T-cell (primary cell): ENCODE measurements at regions not wholly inside any gene's neighbourhood (a gene's known extent, or its start where the extent isn't known, plus 50 kb on each side); places are given as distances from the start of the nearest gene placed in this dataset.
"Not testable (repeated sequence)": the region's sequence is repeated elsewhere in the genome, so short reads cannot be mapped to it uniquely, and the experiment has no call there.

Experiments used
- ATAC-seq, 4 experiments: fragments of 200-7000 bp in 3 of 4; fragments of 150-1000 bp in 1 of 4; cut with Tn5 transposase; replicated peaks in 1 of 4; 1 replicate in 3 of 4; 2 replicates in 1 of 4; pipeline ENCODE4 v1.10.0; 2021; ENCODE audit warnings: moderate library complexity in 3 of 4, mild to moderate bottlenecking in 2 of 4, moderate number of reproducible peaks in 1 of 4
- CTCF ChIA-PET, 2 donors: fragments of 300-600 bp; sonication (Branson Sonifier 250); formaldehyde crosslinking; loops; one replicate each; lab custom pipeline; 2022; ENCODE audit warnings: antibody characterized with exemption in 2 of 2; lab: Charles Lee
- POLR2A ChIA-PET, 2 donors: fragments of 300-600 bp; sonication (Branson Sonifier 250); formaldehyde crosslinking; loops; one replicate each; lab custom pipeline; 2022; ENCODE audit warnings: antibody characterized with exemption in 2 of 2; lab: Charles Lee
- DNase-seq, 35 experiments: peaks; one replicate each; pipeline versions ENCODE4 v3.0.0 to v3.0.0-alpha.2; 2013 to 2023
- H3K27ac ChIP-seq: one replicate; pipeline ENCODE4 v1.5.1; 2013; ENCODE audit warnings: low read length
- H3K27me3 ChIP-seq, 2 experiments: replicated peaks in 1 of 2; 1 replicate in 1 of 2; 2 replicates in 1 of 2; pipeline versions ENCODE4 v1.6.1 to v1.7.0; 2013; ENCODE audit warnings: low read length in 1 of 2, mixed read lengths in 1 of 2; ENCODE audit not compliant: control insufficient read depth in 2 of 2, insufficient read depth in 2 of 2; ENCODE audit errors: extremely low read depth in 1 of 2
- H3K36me3 ChIP-seq, 2 donors: 1 replicate in 1 of 2; 2 replicates in 1 of 2; pipeline versions ENCODE4 v1.6.1 to v1.7.0; 2013; ENCODE audit warnings: low read length in 1 of 2; ENCODE audit not compliant: control insufficient read depth in 2 of 2, insufficient read depth in 1 of 2; ENCODE audit errors: extremely low read depth in 1 of 2
- H3K4me1 ChIP-seq, 2 experiments: 1 replicate in 1 of 2; 2 replicates in 1 of 2; pipeline versions ENCODE4 v1.6.1 to v1.7.0; 2013; ENCODE audit warnings: low read length in 2 of 2, mixed read lengths in 1 of 2; ENCODE audit not compliant: insufficient read depth in 2 of 2, control insufficient read depth in 1 of 2; ENCODE audit errors: extremely low read depth in 1 of 2
- H3K4me3 ChIP-seq, 2 donors: 1 replicate in 1 of 2; 2 replicates in 1 of 2; pipeline versions ENCODE4 v1.5.1 to v1.7.0; 2013; ENCODE audit warnings: mild to moderate bottlenecking in 2 of 2, low read length in 1 of 2, moderate library complexity in 1 of 2; ENCODE audit not compliant: control insufficient read depth in 1 of 2; ENCODE audit errors: extremely low read depth in 1 of 2
- H3K9me3 ChIP-seq: 2 replicates; pipeline ENCODE4 v1.7.0; 2013
- H3K27ac Mint-ChIP-seq, 2 donors: one replicate each; pipeline ENCODE4 v1.8.0; 2020 to 2021; ENCODE audit warnings: mild to moderate bottlenecking in 2 of 2, mixed read lengths in 2 of 2
- H3K27me3 Mint-ChIP-seq, 2 donors: one replicate each; pipeline ENCODE4 v1.8.0; 2021 to 2022; ENCODE audit warnings: mixed read lengths in 2 of 2
- H3K36me3 Mint-ChIP-seq: one replicate; pipeline ENCODE4 v1.8.0; 2021; ENCODE audit warnings: mixed read lengths
- H3K4me1 Mint-ChIP-seq, 3 donors: one replicate each; pipeline ENCODE4 v1.8.0; 2020 to 2022; ENCODE audit warnings: mixed read lengths in 3 of 3, mild to moderate bottlenecking in 1 of 3
- H3K4me3 Mint-ChIP-seq, 3 donors: one replicate each; pipeline ENCODE4 v1.8.0; 2020 to 2022; ENCODE audit warnings: mild to moderate bottlenecking in 3 of 3, mixed read lengths in 3 of 3, moderate library complexity in 3 of 3
- H3K9me3 Mint-ChIP-seq, 3 donors: one replicate each; pipeline ENCODE4 v1.8.0; 2020 to 2022; ENCODE audit warnings: mixed read lengths in 3 of 3
- WGBS: methylation state at CpG from one replicate; pipeline ENCODE4 v1.1.5; 2013; ENCODE audit warnings: missing lambda C conversion rate; ENCODE audit not compliant: insufficient coverage; 5-methylcytosine and 5-hydroxymethylcytosine counted together

DNA sequence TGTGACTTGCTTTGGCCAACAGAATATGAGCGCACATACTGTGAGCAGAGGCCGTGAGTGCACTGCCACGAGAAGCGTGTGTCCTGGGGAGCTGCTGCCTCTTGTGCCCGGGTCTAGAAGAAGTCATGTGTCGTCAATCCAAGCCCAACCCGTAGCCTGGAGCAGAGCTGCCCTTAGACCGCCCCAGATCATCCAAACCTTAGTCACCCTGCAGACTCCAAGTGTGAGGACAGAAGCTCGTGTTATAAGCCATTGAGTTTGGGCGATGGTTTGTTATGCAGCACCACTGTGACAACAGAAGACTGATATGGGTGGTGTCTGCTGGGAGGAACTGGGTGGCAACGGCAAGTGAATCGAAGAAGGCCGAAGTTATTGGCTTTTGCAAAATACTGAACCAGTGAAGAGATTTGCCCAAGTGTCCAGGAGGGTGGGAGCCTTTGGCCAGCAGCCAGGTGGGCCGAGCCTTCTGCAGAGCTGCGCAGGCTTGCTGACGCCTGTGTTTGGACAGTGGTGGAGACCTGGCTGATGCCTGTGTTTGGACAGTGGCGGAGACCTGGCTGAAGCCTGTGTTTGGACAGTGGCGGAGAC, 101.3 kb upstream of the SULF2 start:
- no peak for DNase-seq
- ChIA-PET CTCF (no interaction called here), POLR2A (no interaction called here)
- H3K9me3 Mint-ChIP-seq, result no peaks in the 10 kb centered on the region
- Histone ChIP-seq H3K4me3 (no peak overlapping the region), H3K4me1 (no peaks in the 10 kb centered on the region), H3K36me3 (no peaks in the 10 kb centered on the region), H3K9me3 (no peaks in the 10 kb centered on the region), H3K27me3 (peaks cover 0 to 8% of the 10 kb centered on the region in 2 experiments), H3K27ac (no peak overlapping the region)
- no peak for ATAC-seq
- no peaks in the 10 kb centered on the region for H3K36me3 Mint-ChIP-seq
- H3K27me3 Mint-ChIP-seq, result peaks cover 4 to 5% of the 10 kb centered on the region in 2 donors
- WGBS, result 81% methylated on average over 14 of the region's 18 CpGs
- no peak overlapping the region for H3K27ac Mint-ChIP-seq
- no peaks in the 10 kb centered on the region for H3K4me1 Mint-ChIP-seq
- no peak overlapping the region for H3K4me3 Mint-ChIP-seq

DNA sequence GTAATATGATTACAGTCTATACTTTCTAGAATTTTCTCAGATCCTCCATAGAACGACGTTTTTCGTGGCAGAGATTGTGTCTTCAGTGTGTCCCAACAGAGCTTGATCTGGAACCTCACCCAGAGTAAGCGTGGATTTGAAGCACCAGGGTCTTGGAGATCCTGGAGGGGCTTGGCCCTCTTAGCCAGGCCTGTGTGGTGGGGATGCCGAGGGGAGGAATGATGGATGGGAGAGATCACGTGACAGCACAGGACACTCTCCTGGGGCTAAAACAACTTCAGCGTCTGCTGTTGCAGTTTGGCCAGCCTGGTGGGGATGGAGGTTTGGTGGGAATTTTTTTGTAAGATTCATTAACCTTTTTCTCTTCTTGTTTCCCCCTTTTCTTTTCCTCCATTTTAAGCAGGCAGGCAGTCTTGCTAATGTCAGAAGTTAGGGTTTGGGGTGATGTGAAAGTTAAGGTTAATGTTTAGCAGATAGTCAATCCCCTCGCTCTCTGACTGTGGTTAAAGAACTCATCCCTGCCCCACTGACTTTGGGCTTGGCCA, 100.7 kb upstream of the SULF2 start:
- no peaks in the 10 kb centered on the region for H3K4me1 ChIP-seq
- Mint-ChIP-seq H3K27ac (no peak overlapping the region), H3K9me3 (no peaks in the 10 kb centered on the region), H3K4me1 (no peaks in the 10 kb centered on the region), H3K27me3 (peaks cover 4 to 5% of the 10 kb centered on the region in 2 donors), H3K4me3 (no peak overlapping the region), H3K36me3 (no peaks in the 10 kb centered on the region)
- WGBS, result 89% methylated on average over 5 of the region's 8 CpGs
- ChIA-PET POLR2A (no interaction called here), CTCF (no interaction called here)
- no peak for DNase-seq
- H3K36me3 ChIP-seq, result no peaks in the 10 kb centered on the region
- no peak for ATAC-seq
- H3K27ac ChIP-seq, result no peak overlapping the region
- H3K27me3 ChIP-seq, result peaks cover 0 to 8% of the 10 kb centered on the region in 2 experiments
- H3K9me3 ChIP-seq, result no peaks in the 10 kb centered on the region
- H3K4me3 ChIP-seq, result no peak overlapping the region

DNA sequence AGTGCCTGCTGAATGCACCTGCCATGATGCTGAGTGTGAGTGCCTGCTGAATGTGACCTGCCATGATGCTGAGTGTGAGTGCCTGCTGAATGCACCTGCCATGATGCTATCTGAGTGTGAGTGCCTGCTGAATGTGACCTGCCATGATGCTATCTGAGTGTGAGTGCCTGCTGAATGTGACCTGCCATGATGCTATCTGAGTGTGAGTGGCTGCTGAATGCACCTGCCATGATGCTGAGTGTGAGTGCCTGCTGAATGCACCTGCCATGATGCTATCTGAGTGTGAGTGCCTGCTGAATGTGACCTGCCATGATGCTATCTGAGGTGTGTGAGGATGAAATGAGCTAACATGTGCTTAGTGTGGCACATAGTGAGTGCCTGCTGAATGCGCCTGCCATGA, 98.7 kb upstream of the SULF2 start:
- POLR2A ChIA-PET, H3K4me3 ChIP-seq, CTCF ChIA-PET, H3K4me1 Mint-ChIP-seq, H3K27ac ChIP-seq, H3K4me3 Mint-ChIP-seq, H3K27ac Mint-ChIP-seq, H3K27me3 Mint-ChIP-seq, DNase-seq, H3K36me3 ChIP-seq, H3K27me3 ChIP-seq, H3K9me3 Mint-ChIP-seq, H3K36me3 Mint-ChIP-seq, H3K9me3 ChIP-seq, ATAC-seq, H3K4me1 ChIP-seq: not testable (repeated sequence)
- WGBS, result 92% methylated on average over 1 of the region's 1 CpG

DNA sequence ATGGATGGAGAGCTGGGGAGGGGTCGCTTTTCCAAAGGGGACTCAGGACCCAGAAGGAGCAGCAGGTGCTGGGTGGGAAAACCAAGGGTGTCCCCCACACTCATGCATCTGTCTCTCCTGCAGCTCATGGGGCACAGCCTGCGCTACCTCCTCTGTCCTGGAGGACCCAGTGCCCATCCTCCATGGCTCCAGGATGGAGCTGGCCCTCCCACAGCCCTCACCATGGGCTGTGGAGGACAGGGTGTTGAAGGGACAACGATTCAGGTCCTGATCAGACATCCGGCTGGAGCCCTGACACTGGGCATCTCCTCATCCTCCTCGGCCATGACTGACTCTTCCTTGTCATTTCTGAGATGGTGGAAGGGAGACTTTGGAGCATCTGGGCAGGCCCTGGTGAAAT, 97.9 kb upstream of the SULF2 start:
- Histone ChIP-seq H3K27me3 (peaks cover 0 to 8% of the 10 kb centered on the region in 2 experiments), H3K4me3 (no peak overlapping the region), H3K36me3 (no peaks in the 10 kb centered on the region), H3K4me1 (no peaks in the 10 kb centered on the region), H3K9me3 (no peaks in the 10 kb centered on the region), H3K27ac (no peak overlapping the region)
- no peak overlapping the region for H3K27ac Mint-ChIP-seq
- peaks cover 7 to 8% of the 10 kb centered on the region in 2 donors for H3K27me3 Mint-ChIP-seq
- no peak overlapping the region for H3K4me3 Mint-ChIP-seq
- H3K4me1 Mint-ChIP-seq, result no peaks in the 10 kb centered on the region
- H3K9me3 Mint-ChIP-seq, result no peaks in the 10 kb centered on the region
- ChIA-PET CTCF (no interaction called here), POLR2A (no interaction called here)
- no peak for DNase-seq
- no peak for ATAC-seq
- WGBS, result 38% methylated on average over 1 of the region's 5 CpGs
- no peaks in the 10 kb centered on the region for H3K36me3 Mint-ChIP-seq

DNA sequence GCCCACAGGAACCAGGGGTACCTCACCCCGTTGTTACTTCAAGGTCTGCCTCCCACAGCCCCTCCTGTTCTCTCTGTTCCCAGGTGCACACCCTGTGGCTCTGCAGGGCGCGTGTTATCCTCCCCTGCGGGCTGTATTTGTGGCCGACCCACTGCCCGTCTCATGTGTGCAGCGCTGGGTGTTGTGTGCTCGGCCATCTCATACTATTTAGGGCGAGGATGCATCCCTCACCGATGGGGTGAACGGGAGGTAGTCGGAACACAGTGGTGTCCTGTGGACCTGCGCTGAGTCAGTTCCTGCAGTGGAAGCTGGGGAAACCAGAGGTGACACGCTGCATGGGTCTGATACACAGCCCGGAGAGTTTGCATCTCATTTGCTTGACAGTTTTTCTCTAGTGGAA, 94.5 kb upstream of the SULF2 start:
- Histone ChIP-seq H3K9me3 (no peaks in the 10 kb centered on the region), H3K36me3 (no peaks in the 10 kb centered on the region), H3K4me3 (no peak overlapping the region), H3K27me3 (peaks cover 0 to 3% of the 10 kb centered on the region in 2 experiments), H3K4me1 (no peaks in the 10 kb centered on the region), H3K27ac (no peak overlapping the region)
- H3K27me3 Mint-ChIP-seq, result peaks cover 3 to 8% of the 10 kb centered on the region in 2 donors
- ATAC-seq (no peak), DNase-seq (no peak)
- POLR2A ChIA-PET, result no interaction called here
- WGBS, result 86% methylated on average over 13 of the region's 15 CpGs
- no peak overlapping the region for H3K27ac Mint-ChIP-seq
- no peaks in the 10 kb centered on the region for H3K9me3 Mint-ChIP-seq
- CTCF ChIA-PET, result no interaction called here
- H3K4me3 Mint-ChIP-seq, result no peak overlapping the region
- H3K36me3 Mint-ChIP-seq, result no peaks in the 10 kb centered on the region
- no peaks in the 10 kb centered on the region for H3K4me1 Mint-ChIP-seq

DNA sequence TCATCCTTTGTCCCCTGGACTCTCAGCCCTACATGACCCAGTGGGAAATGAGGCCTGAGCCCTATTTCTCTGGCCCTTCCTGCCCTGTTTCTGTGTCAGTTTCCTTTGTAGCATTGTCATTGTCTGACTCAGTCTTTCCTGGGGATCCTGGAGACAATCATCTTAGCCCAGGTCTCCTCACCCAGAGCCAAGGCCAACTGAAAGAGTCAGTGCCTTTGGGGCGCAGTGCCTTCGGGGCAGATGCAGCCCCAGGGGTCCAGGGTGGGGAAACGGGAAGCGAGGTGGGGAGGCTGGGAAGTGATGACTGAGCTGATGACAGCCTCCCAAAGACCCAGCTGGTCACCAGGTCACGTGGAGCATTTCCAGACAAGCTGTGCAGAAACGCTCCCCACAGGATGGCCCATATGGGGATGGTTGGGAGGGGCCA, 93.3 kb upstream of the SULF2 start:
- POLR2A ChIA-PET, result no interaction called here
- no peak for ATAC-seq
- CTCF ChIA-PET, result no interaction called here

More for the DNA sequence above, 93.3 kb upstream of the SULF2 start:
- Histone ChIP-seq H3K9me3 (no peaks in the 10 kb centered on the region), H3K36me3 (no peaks in the 10 kb centered on the region), H3K27ac (no peak overlapping the region), H3K4me1 (no peaks in the 10 kb centered on the region), H3K27me3 (peaks cover 0 to 3% of the 10 kb centered on the region in 2 experiments), H3K4me3 (no peak overlapping the region)
- no peak overlapping the region for H3K27ac Mint-ChIP-seq
- no peaks in the 10 kb centered on the region for H3K9me3 Mint-ChIP-seq
- peaks cover 5 to 8% of the 10 kb centered on the region in 2 donors for H3K27me3 Mint-ChIP-seq
- no peak for DNase-seq
- no peaks in the 10 kb centered on the region for H3K36me3 Mint-ChIP-seq
- H3K4me1 Mint-ChIP-seq, result no peaks in the 10 kb centered on the region
- H3K4me3 Mint-ChIP-seq, result no peak overlapping the region
- WGBS, result 97% methylated on average over 4 of the region's 6 CpGs
